ENCODE measurements at regions not wholly inside any gene's neighbourhood (a gene's known extent, or its start where the extent isn't known, plus 50 kb on each side); places are given as distances from the start of the nearest gene placed in this dataset.

DNA sequence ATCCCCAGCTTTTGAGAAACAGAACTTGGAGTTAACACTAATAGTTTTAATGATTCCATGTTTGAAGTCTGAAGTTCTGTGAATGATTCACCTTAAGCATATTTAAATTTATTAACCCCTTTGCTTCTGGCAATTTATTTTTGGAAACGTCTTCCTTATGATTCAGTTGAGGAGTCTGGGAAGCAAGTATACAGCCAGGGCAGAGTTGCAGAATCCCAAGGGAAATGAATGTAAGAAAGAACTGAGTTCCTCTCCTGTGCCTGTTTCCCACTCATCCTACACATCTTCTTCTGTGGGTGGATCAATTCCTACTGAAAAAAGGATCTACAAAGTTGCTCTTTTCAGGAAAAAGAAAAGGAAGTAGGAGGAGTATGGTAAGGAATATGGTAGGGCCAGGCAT lies 108.2 kb upstream of the CCDC91 start:
- TF ChIP-seq, protein P1, sequence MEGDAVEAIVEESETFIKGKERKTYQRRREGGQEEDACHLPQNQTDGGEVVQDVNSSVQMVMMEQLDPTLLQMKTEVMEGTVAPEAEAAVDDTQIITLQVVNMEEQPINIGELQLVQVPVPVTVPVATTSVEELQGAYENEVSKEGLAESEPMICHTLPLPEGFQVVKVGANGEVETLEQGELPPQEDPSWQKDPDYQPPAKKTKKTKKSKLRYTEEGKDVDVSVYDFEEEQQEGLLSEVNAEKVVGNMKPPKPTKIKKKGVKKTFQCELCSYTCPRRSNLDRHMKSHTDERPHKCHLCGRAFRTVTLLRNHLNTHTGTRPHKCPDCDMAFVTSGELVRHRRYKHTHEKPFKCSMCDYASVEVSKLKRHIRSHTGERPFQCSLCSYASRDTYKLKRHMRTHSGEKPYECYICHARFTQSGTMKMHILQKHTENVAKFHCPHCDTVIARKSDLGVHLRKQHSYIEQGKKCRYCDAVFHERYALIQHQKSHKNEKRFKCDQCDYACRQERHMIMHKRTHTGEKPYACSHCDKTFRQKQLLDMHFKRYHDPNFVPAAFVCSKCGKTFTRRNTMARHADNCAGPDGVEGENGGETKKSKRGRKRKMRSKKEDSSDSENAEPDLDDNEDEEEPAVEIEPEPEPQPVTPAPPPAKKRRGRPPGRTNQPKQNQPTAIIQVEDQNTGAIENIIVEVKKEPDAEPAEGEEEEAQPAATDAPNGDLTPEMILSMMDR (IDR thresholded peaks at IDR 0.05 in 2 of 3, conservative IDR thresholded peaks at IDR 0.05 in 1 of 3; ENCODE audit: borderline replicate concordance in 1 of 3, insufficient read depth in 1 of 3, low read depth in 2 of 3, low read length in 2 of 3): no peak
- TF ChIP-seq EZH2 (IDR thresholded peaks at IDR 0.05) (no peak), POLR2AphosphoS5 (IDR thresholded peaks at IDR 0.05; ENCODE audit: low read depth, low read length) (no peak), JUND (IDR thresholded peaks at IDR 0.05) (no peak), POLR2A (IDR thresholded peaks at IDR 0.05; ENCODE audit: borderline replicate concordance, extremely low read depth, insufficient read depth, insufficient read length) (no peak), EGR1 (IDR thresholded peaks at IDR 0.05; ENCODE audit: low read depth) (no peak), EZH2phosphoT487 (IDR thresholded peaks at IDR 0.05; ENCODE audit: borderline replicate concordance) (no peak), ZFX (IDR thresholded peaks at IDR 0.05) (no peak), SP1 (IDR thresholded peaks at IDR 0.05; ENCODE audit: low read depth) (no peak)
- TF ChIP-seq, protein P2, sequence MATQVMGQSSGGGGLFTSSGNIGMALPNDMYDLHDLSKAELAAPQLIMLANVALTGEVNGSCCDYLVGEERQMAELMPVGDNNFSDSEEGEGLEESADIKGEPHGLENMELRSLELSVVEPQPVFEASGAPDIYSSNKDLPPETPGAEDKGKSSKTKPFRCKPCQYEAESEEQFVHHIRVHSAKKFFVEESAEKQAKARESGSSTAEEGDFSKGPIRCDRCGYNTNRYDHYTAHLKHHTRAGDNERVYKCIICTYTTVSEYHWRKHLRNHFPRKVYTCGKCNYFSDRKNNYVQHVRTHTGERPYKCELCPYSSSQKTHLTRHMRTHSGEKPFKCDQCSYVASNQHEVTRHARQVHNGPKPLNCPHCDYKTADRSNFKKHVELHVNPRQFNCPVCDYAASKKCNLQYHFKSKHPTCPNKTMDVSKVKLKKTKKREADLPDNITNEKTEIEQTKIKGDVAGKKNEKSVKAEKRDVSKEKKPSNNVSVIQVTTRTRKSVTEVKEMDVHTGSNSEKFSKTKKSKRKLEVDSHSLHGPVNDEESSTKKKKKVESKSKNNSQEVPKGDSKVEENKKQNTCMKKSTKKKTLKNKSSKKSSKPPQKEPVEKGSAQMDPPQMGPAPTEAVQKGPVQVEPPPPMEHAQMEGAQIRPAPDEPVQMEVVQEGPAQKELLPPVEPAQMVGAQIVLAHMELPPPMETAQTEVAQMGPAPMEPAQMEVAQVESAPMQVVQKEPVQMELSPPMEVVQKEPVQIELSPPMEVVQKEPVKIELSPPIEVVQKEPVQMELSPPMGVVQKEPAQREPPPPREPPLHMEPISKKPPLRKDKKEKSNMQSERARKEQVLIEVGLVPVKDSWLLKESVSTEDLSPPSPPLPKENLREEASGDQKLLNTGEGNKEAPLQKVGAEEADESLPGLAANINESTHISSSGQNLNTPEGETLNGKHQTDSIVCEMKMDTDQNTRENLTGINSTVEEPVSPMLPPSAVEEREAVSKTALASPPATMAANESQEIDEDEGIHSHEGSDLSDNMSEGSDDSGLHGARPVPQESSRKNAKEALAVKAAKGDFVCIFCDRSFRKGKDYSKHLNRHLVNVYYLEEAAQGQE (IDR thresholded peaks at IDR 0.05; ENCODE audit: low read depth): no peak
- TF ChIP-seq, protein P3, sequence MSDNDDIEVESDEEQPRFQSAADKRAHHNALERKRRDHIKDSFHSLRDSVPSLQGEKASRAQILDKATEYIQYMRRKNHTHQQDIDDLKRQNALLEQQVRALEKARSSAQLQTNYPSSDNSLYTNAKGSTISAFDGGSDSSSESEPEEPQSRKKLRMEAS (IDR thresholded peaks at IDR 0.05): no peak

Measured in HCT116 (cell line).